IPS DF 19.7 (cell line): ENCODE measurements at regions not wholly inside any gene's neighbourhood (a gene's known extent, or its start where the extent isn't known, plus 50 kb on each side); places are given as distances from the start of the nearest gene placed in this dataset.

Experiments
- DNase-seq: peaks from one replicate; pipeline ENCODE4 v3.0.0-alpha.2; 2013; ENCODE audit warnings: low read depth, low spot score

GRCh38 chr3:80492162-80492561 lies 724.4 kb upstream of the ROBO1 start:
- DNase-seq: no peak

- DNase-seq: no peak
Observed at GRCh38 chr3:80472961-80473360, 705.2 kb upstream of the ROBO1 start.

- DNase-seq: no peak
Observed at GRCh38 chr3:80472459-80472858, 704.7 kb upstream of the ROBO1 start.

GRCh38 chr3:80470433-80470832 lies 702.6 kb upstream of the ROBO1 start:
- DNase-seq: no peak

GRCh38 chr3:80465746-80466145 lies 697.9 kb upstream of the ROBO1 start:
- no peak for DNase-seq

- DNase-seq: no peak
Observed at GRCh38 chr3:80451393-80451792, 683.6 kb upstream of the ROBO1 start.

GRCh38 chr3:80445641-80446040 lies 677.8 kb upstream of the ROBO1 start:
- no peak for DNase-seq

GRCh38 chr3:80445053-80445452 lies 677.3 kb upstream of the ROBO1 start:
- DNase-seq: no peak

GRCh38 chr3:80439490-80439889 lies 671.7 kb upstream of the ROBO1 start:
- no peak for DNase-seq

GRCh38 chr3:80434366-80434765 lies 666.6 kb upstream of the ROBO1 start:
- DNase-seq: no peak

- no peak for DNase-seq
Observed at GRCh38 chr3:80424951-80425350, 657.2 kb upstream of the ROBO1 start.

- no peak for DNase-seq
Observed at GRCh38 chr3:80408030-80408721, 640.4 kb upstream of the ROBO1 start.

GRCh38 chr3:80405618-80406017 lies 637.8 kb upstream of the ROBO1 start:
- DNase-seq: no peak

- DNase-seq: no peak
Observed at GRCh38 chr3:80395023-80395422, 627.2 kb upstream of the ROBO1 start.

GRCh38 chr3:80391573-80391972 lies 623.8 kb upstream of the ROBO1 start:
- no peak for DNase-seq

- DNase-seq: no peak
Observed at GRCh38 chr3:80384811-80385210, 617.0 kb upstream of the ROBO1 start.

GRCh38 chr3:80374423-80374822 lies 606.6 kb upstream of the ROBO1 start:
- DNase-seq: no peak

- DNase-seq: no peak
Observed at GRCh38 chr3:80368616-80369015, 600.8 kb upstream of the ROBO1 start.

GRCh38 chr3:80366808-80367548 lies 599.2 kb upstream of the ROBO1 start:
- no peak for DNase-seq

GRCh38 chr3:80357761-80358160 lies 590.0 kb upstream of the ROBO1 start:
- no peak for DNase-seq

- DNase-seq: no peak
Observed at GRCh38 chr3:80355144-80355543, 587.3 kb upstream of the ROBO1 start.

- DNase-seq: no peak
Observed at GRCh38 chr3:80351201-80351600, 583.4 kb upstream of the ROBO1 start.

GRCh38 chr3:80350771-80351170 lies 583.0 kb upstream of the ROBO1 start:
- no peak for DNase-seq
